Panc1 (cell line): ENCODE measurements at regions not wholly inside any gene's neighbourhood (a gene's known extent, or its start where the extent isn't known, plus 50 kb on each side); places are given as distances from the start of the nearest gene placed in this dataset.

Experiments used
- ATAC-seq: fragments of 200-7000 bp; cut with Tn5 transposase; 2 replicates; pipeline ENCODE4 v1.9.1; 2020; ENCODE audit warnings: mild to moderate bottlenecking, moderate library complexity
- BruUV-seq: library from RNA; stranded (reverse); fragments of 400-500 nt; replicated peaks from 2 replicates; lab custom pipeline; 2021; lab: Mats Ljungman, UMichigan
- CTCF ChIA-PET: fragments of 300-600 bp; sonication (Branson Sonifier 250); formaldehyde crosslinking; loops from one replicate; lab custom pipeline; 2022; ENCODE audit warnings: antibody characterized with exemption; lab: Charles Lee
- POLR2A ChIA-PET: fragments of 300-600 bp; sonication (Branson Sonifier 250); formaldehyde crosslinking; loops from one replicate; lab custom pipeline; 2022; ENCODE audit warnings: antibody characterized with exemption; lab: Charles Lee
- DNase-seq: peaks from one replicate; pipeline ENCODE4 v3.0.0-alpha.2; 2010; ENCODE audit warnings: low read depth, low spot score
- H3K27ac ChIP-seq: 2 replicates; pipeline ENCODE4 v1.5.1; 2011; ENCODE audit warnings: mild to moderate bottlenecking, low read length, inconsistent platforms
- H3K27me3 ChIP-seq: fragments of 200-500 bp; sonication (Bioruptor generic); 2 replicates; pipeline ENCODE4 v1.6.0; 2014; ENCODE audit warnings: low read length, inconsistent platforms; ENCODE audit not compliant: control insufficient read depth, insufficient read depth
- H3K36me3 ChIP-seq: fragments of 200-500 bp; sonication (Bioruptor generic); 2 replicates; pipeline ENCODE4 v1.5.1; 2014; ENCODE audit warnings: inconsistent platforms, mild to moderate bottlenecking, low read length, moderate library complexity; ENCODE audit not compliant: control insufficient read depth, insufficient read depth
- H3K4me1 ChIP-seq: 2 replicates; pipeline ENCODE4 v1.5.1; 2011; ENCODE audit warnings: inconsistent platforms, mild to moderate bottlenecking, low read length, moderate library complexity; ENCODE audit not compliant: control insufficient read depth, insufficient read depth
- H3K4me3 ChIP-seq, 2 experiments: 2 replicates each; pipeline ENCODE4 v1.5.1; 2011 to 2012; ENCODE audit warnings: low read depth in 2 of 2, low read length in 2 of 2, mild to moderate bottlenecking in 2 of 2, inconsistent platforms in 1 of 2, moderate library complexity in 1 of 2
- H3K9me3 ChIP-seq: fragments of 200-500 bp; sonication (Bioruptor generic); 2 replicates; pipeline ENCODE4 v1.5.1; 2014; ENCODE audit warnings: low read depth, mild to moderate bottlenecking, inconsistent platforms, low read length, moderate library complexity; ENCODE audit not compliant: control insufficient read depth, insufficient read depth
- CTCF ChIP-seq: fragments of 450-650 bp; IDR thresholded peaks from 2 replicates; pipeline ENCODE4 v1.5.1; 2017; ENCODE audit warnings: mild to moderate bottlenecking
- POLR2AphosphoS5 ChIP-seq: IDR thresholded peaks from 2 replicates; pipeline ENCODE4 v1.6.1; 2012; ENCODE audit warnings: mild to moderate bottlenecking, low read depth, low read length, moderate library complexity
- REST ChIP-seq, 2 experiments: IDR thresholded peaks; 2 replicates each; pipeline ENCODE4 v1.6.1; 2011 to 2012; ENCODE audit warnings: low read depth in 2 of 2, control low read depth in 1 of 2, low read length in 1 of 2, mild to moderate bottlenecking in 1 of 2, moderate library complexity in 1 of 2; ENCODE audit not compliant: insufficient read depth in 1 of 2
- SIN3A ChIP-seq: IDR thresholded peaks from 2 replicates; pipeline ENCODE4 v1.6.1; 2012; ENCODE audit warnings: low read depth, mild to moderate bottlenecking, low read length, moderate library complexity, borderline replicate concordance; ENCODE audit not compliant: insufficient read depth
- TCF7L2 ChIP-seq: IDR thresholded peaks from 2 replicates; pipeline ENCODE4 v1.6.1; 2011; ENCODE audit warnings: mild to moderate bottlenecking, low read depth, low read length, inconsistent platforms
- in situ Hi-C: cut with HindIII; loops from 2 replicates; pipeline ENCODE4 v1.10.0; 2016; ENCODE audit warnings: low sequenced_read_pairs, low pct_unique_long_range_greater_than_20kb
- intact Hi-C: fragments of 100-400 bp; cut with micrococcal nuclease; formaldehyde crosslinking; loops from one replicate; pipeline ENCODE4 v1.10.0; 2022; ENCODE audit not compliant: unreplicated experiment

- CTCF ChIA-PET, result no interaction called here
- in situ Hi-C loops (no loop called here), intact Hi-C loops (no loop called here)
- H3K4me3 ChIP-seq, result no peak overlapping the region
- H3K9me3 ChIP-seq, result no peaks in the 10 kb centered on the region
- no peak overlapping the region for H3K27ac ChIP-seq
- no peaks in the 10 kb centered on the region for H3K4me1 ChIP-seq
- no peaks in the 10 kb centered on the region for H3K36me3 ChIP-seq
- TF ChIP-seq POLR2AphosphoS5 (no peak), CTCF (no peak), TCF7L2 (no peak), SIN3A (no peak), REST (IDR thresholded peaks at IDR 0.05; ENCODE audit: insufficient read depth in 1 of 2, low read depth in 2 of 2, low read length in 1 of 2) (no peak)
- POLR2A ChIA-PET, result interaction anchor here (0.7 kb wide), 1 partner anchor 13 kb away, joined by 9 read pairs; no protein-coding TSS in a partner anchor
- DNase-seq (no peak), ATAC-seq (no peak)
- no peaks in the 10 kb centered on the region for H3K27me3 ChIP-seq
- BruUV-seq, result no TSS peak
Measured at GRCh38 chr11:33520112-33520511, 180.5 kb downstream of the C11orf91 start.

- H3K4me3 ChIP-seq, result no peak overlapping the region
- ATAC-seq (no peak), DNase-seq (no peak)
- no peak for TF ChIP-seq REST (IDR thresholded peaks at IDR 0.05; ENCODE audit: insufficient read depth in 1 of 2, low read depth in 2 of 2, low read length in 1 of 2)
- no peak for TF ChIP-seq TCF7L2
- no peak for TF ChIP-seq SIN3A
- TF ChIP-seq CTCF, result no peak
- no peak for TF ChIP-seq POLR2AphosphoS5
- intact Hi-C loops, result no loop called here
- in situ Hi-C loops, result no loop called here
- no peaks in the 10 kb centered on the region for H3K27me3 ChIP-seq
- H3K27ac ChIP-seq, result no peak overlapping the region
- POLR2A ChIA-PET, result no interaction called here
- CTCF ChIA-PET, result no interaction called here
- no peaks in the 10 kb centered on the region for H3K9me3 ChIP-seq
- H3K4me1 ChIP-seq, result no peaks in the 10 kb centered on the region
- H3K36me3 ChIP-seq, result no peaks in the 10 kb centered on the region
- BruUV-seq, result no TSS peak
Measured at GRCh38 chr11:33515347-33515746, 185.3 kb downstream of the C11orf91 start.
